CD4-positive, alpha-beta memory T cell (primary cell): ENCODE measurements at regions not wholly inside any gene's neighbourhood (a gene's known extent, or its start where the extent isn't known, plus 50 kb on each side); places are given as distances from the start of the nearest gene placed in this dataset.
"Not testable (repeated sequence)": the region's sequence is repeated elsewhere in the genome, so short reads cannot be mapped to it uniquely, and the experiment has no call there.

Experiments used
- CTCF ChIA-PET: fragments of 350-600 bp; sonication (Branson Sonifier 250); formaldehyde crosslinking; loops from one replicate; lab custom pipeline; 2021; ENCODE audit warnings: inconsistent platforms; ENCODE audit not compliant: partially characterized antibody; lab: Charles Lee
- POLR2A ChIA-PET: fragments of 350-600 bp; sonication (Branson Sonifier 250); formaldehyde crosslinking; loops from one replicate; lab custom pipeline; 2021; ENCODE audit not compliant: partially characterized antibody; lab: Charles Lee
- DNase-seq, 5 donors: peaks; one replicate each; pipeline versions ENCODE4 v3.0.0 to v3.0.0-alpha.2; 2020 to 2022; ENCODE audit warnings: mixed read lengths in 1 of 5
- H3K27ac ChIP-seq: one replicate; pipeline ENCODE4 v1.7.0; 2013; ENCODE audit warnings: low read depth, low read length
- H3K27me3 ChIP-seq: 2 replicates; pipeline ENCODE4 v1.7.0; 2013; ENCODE audit warnings: mild to moderate bottlenecking, low read length, moderate library complexity; ENCODE audit not compliant: insufficient read depth
- H3K36me3 ChIP-seq: 2 replicates; pipeline ENCODE4 v1.7.0; 2013; ENCODE audit warnings: mild to moderate bottlenecking, low read length, moderate library complexity; ENCODE audit not compliant: insufficient read depth
- H3K4me1 ChIP-seq: 2 replicates; pipeline ENCODE4 v1.7.0; 2013; ENCODE audit warnings: mild to moderate bottlenecking, low read length, moderate library complexity; ENCODE audit not compliant: insufficient read depth
- H3K4me3 ChIP-seq, 2 donors: one replicate each; pipeline ENCODE4 v1.7.0; 2013; ENCODE audit warnings: low read length in 2 of 2, mild to moderate bottlenecking in 1 of 2
- H3K9me3 ChIP-seq, 2 donors: one replicate each; pipeline ENCODE4 v1.7.0; 2013; ENCODE audit warnings: low read length in 2 of 2, control low read depth in 1 of 2; ENCODE audit not compliant: control insufficient read depth in 1 of 2
- H3K27ac Mint-ChIP-seq, 7 donors: one replicate each; pipeline ENCODE4 v1.8.0; 2020 to 2021; ENCODE audit warnings: mixed read lengths in 7 of 7, mild to moderate bottlenecking in 6 of 7, inconsistent platforms in 3 of 7, moderate library complexity in 3 of 7
- H3K27me3 Mint-ChIP-seq, 2 donors: one replicate each; pipeline ENCODE4 v1.8.0; 2020 to 2021; ENCODE audit warnings: mixed read lengths in 2 of 2
- H3K36me3 Mint-ChIP-seq, 2 donors: one replicate each; pipeline ENCODE4 v1.8.0; 2020 to 2021; ENCODE audit warnings: mixed read lengths in 2 of 2, inconsistent platforms in 1 of 2, mild to moderate bottlenecking in 1 of 2
- H3K4me1 Mint-ChIP-seq, 4 donors: one replicate each; pipeline ENCODE4 v1.8.0; 2020 to 2021; ENCODE audit warnings: mixed read lengths in 4 of 4, mild to moderate bottlenecking in 1 of 4
- H3K4me3 Mint-ChIP-seq, 8 donors: one replicate each; pipeline ENCODE4 v1.8.0; 2020 to 2021; ENCODE audit warnings: mixed read lengths in 8 of 8, mild to moderate bottlenecking in 7 of 8, moderate library complexity in 6 of 8, inconsistent platforms in 3 of 8
- H3K9me3 Mint-ChIP-seq, 8 donors: one replicate each; pipeline ENCODE4 v1.8.0; 2020 to 2021; ENCODE audit warnings: mixed read lengths in 8 of 8, mild to moderate bottlenecking in 5 of 8, inconsistent platforms in 3 of 8, moderate library complexity in 1 of 8
- intact Hi-C: fragments of 100-400 bp; cut with micrococcal nuclease; formaldehyde crosslinking; loops from one replicate; pipeline ENCODE4 v1.15.1; 2023

DNA sequence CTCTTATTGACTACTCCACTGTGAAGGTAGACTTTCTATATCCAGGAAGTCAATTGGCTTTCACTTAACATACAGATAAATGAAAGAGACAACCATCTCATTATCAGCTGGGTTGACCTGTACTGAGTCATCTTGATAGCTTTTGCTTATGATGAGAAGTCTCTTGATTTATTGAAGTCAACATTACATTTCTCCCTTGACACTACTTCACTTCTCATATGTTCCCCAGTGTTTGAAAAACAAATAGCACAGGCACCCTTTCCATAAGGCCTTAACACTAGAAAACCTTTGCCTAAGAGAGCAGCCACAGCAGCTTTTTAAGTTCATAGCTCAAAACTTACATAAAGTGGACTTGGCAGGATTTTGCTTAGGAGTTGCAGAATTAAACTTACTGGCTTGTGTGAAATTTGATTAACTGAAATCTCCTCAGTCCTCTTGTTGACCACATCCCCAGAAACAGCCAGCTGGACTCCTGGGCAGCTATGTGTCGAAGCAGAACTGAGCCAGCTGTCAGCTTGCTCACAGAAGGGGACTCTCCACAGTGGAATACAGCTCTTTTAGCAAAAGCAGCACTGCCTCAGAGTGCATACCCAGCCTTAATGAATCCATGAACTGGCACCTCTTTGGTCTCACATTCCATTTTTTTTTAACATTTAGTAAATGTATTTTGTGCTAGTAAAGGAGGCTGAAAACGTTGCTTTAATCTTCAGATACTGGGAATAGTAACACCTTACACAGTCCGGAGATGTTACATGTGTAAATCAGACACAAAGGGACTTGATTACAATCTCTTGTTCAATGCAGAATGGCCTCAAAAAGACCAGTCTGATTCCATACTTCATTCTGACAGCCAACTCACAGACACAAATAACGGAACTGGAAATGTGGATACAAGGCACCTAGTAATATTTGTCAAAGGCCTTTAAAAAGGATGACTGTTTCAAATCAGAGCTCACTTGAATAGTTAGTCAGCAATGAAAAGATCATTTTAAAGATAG is 1532.7 kb downstream of the HACE1 start:
- CTCF ChIA-PET = no interaction called here
- no peak overlapping the region for H3K4me3 Mint-ChIP-seq
- H3K36me3 Mint-ChIP-seq = no peaks in the 10 kb centered on the region
- H3K27ac Mint-ChIP-seq = no peak overlapping the region
- peaks cover 0 to 3% (median 1%) of the 10 kb centered on the region in 8 donors for H3K9me3 Mint-ChIP-seq
- POLR2A ChIA-PET = no interaction called here
- Histone ChIP-seq H3K27ac (no peak overlapping the region), H3K4me1 (no peaks in the 10 kb centered on the region), H3K36me3 (no peaks in the 10 kb centered on the region), H3K27me3 (no peaks in the 10 kb centered on the region), H3K9me3 (no peaks in the 10 kb centered on the region), H3K4me3 (no peak overlapping the region)
- intact Hi-C loops = no loop called here
- H3K27me3 Mint-ChIP-seq = no peaks in the 10 kb centered on the region
- no peaks in the 10 kb centered on the region for H3K4me1 Mint-ChIP-seq
- DNase-seq = peak in 1 of 5 donors; percentile 7

DNA sequence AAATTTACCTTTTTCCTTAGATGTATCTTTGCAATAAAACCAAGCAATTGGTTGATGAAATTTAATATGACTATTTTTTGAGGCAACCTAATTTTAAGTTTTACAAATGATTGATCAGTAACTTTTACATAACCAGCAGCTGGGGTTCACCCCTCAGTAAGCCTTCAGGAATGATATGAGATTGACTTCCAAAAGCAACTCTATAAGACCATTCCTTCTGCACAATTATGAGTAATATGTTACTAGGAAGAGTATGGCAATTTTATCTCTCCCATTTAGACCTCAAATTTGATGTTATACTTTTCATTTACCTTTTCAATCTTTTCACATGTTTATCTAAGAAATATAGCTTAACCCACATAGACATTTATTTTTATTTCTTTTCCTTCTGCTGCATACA is 1546.3 kb downstream of the HACE1 start:
- intact Hi-C loops = no loop called here
- H3K4me1 Mint-ChIP-seq = no peaks in the 10 kb centered on the region
- no peaks in the 10 kb centered on the region for H3K36me3 ChIP-seq
- H3K36me3 Mint-ChIP-seq = no peaks in the 10 kb centered on the region
- POLR2A ChIA-PET = no interaction called here
- H3K9me3 Mint-ChIP-seq = peaks cover 0 to 14% (median 3%) of the 10 kb centered on the region in 8 donors
- CTCF ChIA-PET = no interaction called here
- no peak overlapping the region for H3K27ac Mint-ChIP-seq
- no peaks in the 10 kb centered on the region for H3K27me3 Mint-ChIP-seq
- H3K4me3 ChIP-seq = no peak overlapping the region
- H3K4me1 ChIP-seq = no peaks in the 10 kb centered on the region
- H3K27me3 ChIP-seq = no peaks in the 10 kb centered on the region
- H3K9me3 ChIP-seq = no peaks in the 10 kb centered on the region
- no peak overlapping the region for H3K4me3 Mint-ChIP-seq
- no peak for DNase-seq
- no peak overlapping the region for H3K27ac ChIP-seq

DNA sequence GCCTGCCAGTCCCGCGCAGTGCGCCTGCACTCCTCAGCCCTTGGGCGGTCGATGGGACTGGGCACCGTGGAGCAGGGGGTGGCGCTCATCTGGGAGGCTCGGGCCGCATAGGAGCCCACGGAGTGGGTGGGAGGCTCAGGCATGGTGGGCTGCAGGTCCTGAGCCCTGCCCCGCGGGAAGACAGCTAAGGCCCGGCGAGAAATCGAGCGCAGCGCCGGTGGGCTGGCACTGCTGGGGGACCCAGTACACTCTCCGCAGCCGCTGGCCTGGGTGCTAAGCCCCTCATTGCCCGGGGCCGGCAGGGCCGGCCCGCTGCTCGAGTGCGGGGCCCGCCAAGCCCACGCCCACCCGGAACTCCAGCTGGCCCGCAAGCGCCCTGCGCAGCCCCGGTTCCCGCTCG is 1565.3 kb downstream of the HACE1 start:
- H3K27ac Mint-ChIP-seq, H3K36me3 ChIP-seq, H3K27me3 ChIP-seq, DNase-seq, H3K9me3 ChIP-seq, H3K4me1 Mint-ChIP-seq, H3K4me1 ChIP-seq, CTCF ChIA-PET, intact Hi-C loops, H3K36me3 Mint-ChIP-seq, H3K4me3 Mint-ChIP-seq, H3K27ac ChIP-seq, H3K9me3 Mint-ChIP-seq, H3K27me3 Mint-ChIP-seq, H3K4me3 ChIP-seq: not testable (repeated sequence)
- POLR2A ChIA-PET = interaction anchor here (0.7 kb wide), 1 partner anchor 110 kb away, joined by 3 read pairs; no protein-coding TSS in a partner anchor

DNA sequence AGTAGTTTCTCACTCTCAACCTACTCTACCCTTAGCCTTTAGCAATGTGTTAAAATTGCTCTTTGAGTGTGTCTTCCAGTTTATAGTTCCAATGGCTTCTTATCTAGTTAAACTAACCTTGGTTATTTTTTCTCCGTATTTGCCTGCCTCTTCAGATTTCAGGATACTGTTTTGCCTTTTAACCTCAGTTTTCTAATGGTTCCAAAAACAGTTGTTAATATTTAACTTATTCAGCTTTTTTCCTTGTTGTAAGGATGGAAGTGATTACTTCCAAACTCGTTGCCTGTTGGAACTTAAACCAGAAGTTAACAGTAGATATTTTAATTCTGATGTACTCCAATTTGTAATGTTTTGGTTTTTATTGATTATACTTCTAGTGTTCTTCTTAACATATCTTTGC is 1574.9 kb downstream of the HACE1 start:
- Mint-ChIP-seq H3K27ac (no peak overlapping the region), H3K4me3 (no peak overlapping the region)
- POLR2A ChIA-PET = no interaction called here

DNA sequence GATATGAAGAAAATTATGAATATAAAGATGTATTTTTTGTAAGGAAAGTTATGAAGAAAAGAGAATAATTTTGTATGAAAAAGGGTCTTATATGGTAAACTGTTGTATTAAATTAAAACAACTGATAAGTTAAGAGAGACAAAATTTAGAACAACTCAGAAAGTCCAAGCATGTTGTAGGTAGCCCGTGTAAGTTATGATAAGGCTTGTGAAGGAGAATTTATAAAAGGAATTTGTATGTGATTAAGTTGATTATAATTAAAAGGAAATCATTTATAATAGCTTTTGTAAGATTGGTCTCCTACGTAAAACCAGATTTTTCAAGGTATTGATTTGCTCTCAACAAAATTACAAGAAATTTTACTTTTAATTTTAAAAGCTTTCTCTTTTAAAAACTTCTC is 1579.3 kb downstream of the HACE1 start:
- POLR2A ChIA-PET = no interaction called here
- DNase-seq = no peak
- no peaks in the 10 kb centered on the region for H3K4me1 ChIP-seq
- H3K9me3 Mint-ChIP-seq = peaks cover 0 to 10% (median 2%) of the 10 kb centered on the region in 8 donors
- no peaks in the 10 kb centered on the region for H3K27me3 Mint-ChIP-seq
- no peaks in the 10 kb centered on the region for H3K36me3 ChIP-seq
- H3K4me1 Mint-ChIP-seq = no peaks in the 10 kb centered on the region
- no peak overlapping the region for H3K4me3 Mint-ChIP-seq
- no peak overlapping the region for H3K27ac ChIP-seq
- CTCF ChIA-PET = no interaction called here
- no peaks in the 10 kb centered on the region for H3K9me3 ChIP-seq
- no peak overlapping the region for H3K4me3 ChIP-seq
- intact Hi-C loops = no loop called here
- no peak overlapping the region for H3K27ac Mint-ChIP-seq
- no peaks in the 10 kb centered on the region for H3K36me3 Mint-ChIP-seq
- no peaks in the 10 kb centered on the region for H3K27me3 ChIP-seq

More for the DNA sequence above, 1574.9 kb downstream of the HACE1 start:
- Histone ChIP-seq H3K4me1 (no peaks in the 10 kb centered on the region), H3K36me3 (no peaks in the 10 kb centered on the region), H3K4me3 (no peak overlapping the region), H3K27me3 (no peaks in the 10 kb centered on the region), H3K9me3 (no peaks in the 10 kb centered on the region), H3K27ac (no peak overlapping the region)
- Mint-ChIP-seq H3K36me3 (no peaks in the 10 kb centered on the region), H3K9me3 (peaks cover 0 to 10% (median 3%) of the 10 kb centered on the region in 8 donors), H3K27me3 (no peaks in the 10 kb centered on the region), H3K4me1 (no peaks in the 10 kb centered on the region)
- CTCF ChIA-PET = no interaction called here
- no peak for DNase-seq
- intact Hi-C loops = no loop called here

DNA sequence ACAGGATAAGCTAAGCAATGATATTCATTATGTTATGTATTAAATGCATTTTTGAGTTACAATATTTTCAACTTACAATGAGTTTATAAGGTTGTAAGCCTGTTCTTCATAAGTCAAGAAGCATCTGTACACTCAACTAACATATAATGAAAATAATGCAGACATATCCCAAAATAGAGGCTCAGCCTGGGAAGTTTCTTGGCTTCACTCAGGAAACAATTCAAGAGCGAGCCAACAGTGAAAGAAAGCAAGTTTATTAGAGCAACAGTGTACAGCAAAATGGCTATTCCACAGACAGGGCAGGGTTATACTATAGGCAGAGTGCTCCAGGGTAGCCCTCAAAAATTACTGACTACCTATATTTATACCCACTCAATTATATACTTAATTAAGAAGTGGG is 1581.8 kb downstream of the HACE1 start:
- H3K9me3 Mint-ChIP-seq = peaks cover 0 to 11% (median 2%) of the 10 kb centered on the region in 8 donors
- Histone ChIP-seq H3K4me1 (no peaks in the 10 kb centered on the region), H3K9me3 (no peaks in the 10 kb centered on the region), H3K4me3 (no peak overlapping the region), H3K27ac (no peak overlapping the region), H3K36me3 (no peaks in the 10 kb centered on the region), H3K27me3 (no peaks in the 10 kb centered on the region)
- no peaks in the 10 kb centered on the region for H3K4me1 Mint-ChIP-seq
- no peak overlapping the region for H3K27ac Mint-ChIP-seq
- no peak overlapping the region for H3K4me3 Mint-ChIP-seq
- no peaks in the 10 kb centered on the region for H3K36me3 Mint-ChIP-seq
- CTCF ChIA-PET = no interaction called here
- POLR2A ChIA-PET = no interaction called here
- intact Hi-C loops = no loop called here
- no peak for DNase-seq
- H3K27me3 Mint-ChIP-seq = no peaks in the 10 kb centered on the region

DNA sequence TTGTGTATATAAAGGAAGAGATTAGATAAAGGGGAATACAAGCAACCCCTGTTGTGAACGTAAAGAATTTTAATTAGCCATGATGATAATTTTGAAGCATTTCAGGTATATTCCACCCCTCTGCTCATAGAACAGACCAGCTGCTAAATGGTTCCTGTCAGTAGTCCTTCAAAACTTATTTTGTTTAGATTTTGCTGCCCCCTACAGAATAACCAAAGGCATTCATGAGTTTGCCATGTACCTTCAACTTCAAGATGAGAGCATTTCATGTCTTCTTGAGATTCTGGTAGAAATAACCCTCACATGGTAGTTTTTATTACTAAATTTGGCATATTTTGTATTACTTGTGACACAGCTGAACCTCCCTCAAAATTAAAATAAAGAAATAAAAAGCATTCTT is 1586.7 kb downstream of the HACE1 start:
- no peaks in the 10 kb centered on the region for H3K27me3 ChIP-seq
- CTCF ChIA-PET = no interaction called here
- POLR2A ChIA-PET = no interaction called here
- Mint-ChIP-seq H3K4me3 (no peak overlapping the region), H3K27me3 (no peaks in the 10 kb centered on the region), H3K36me3 (no peaks in the 10 kb centered on the region), H3K4me1 (no peaks in the 10 kb centered on the region), H3K27ac (no peak overlapping the region), H3K9me3 (peaks cover 0 to 5% (median 0%) of the 10 kb centered on the region in 8 donors)
- no peak overlapping the region for H3K4me3 ChIP-seq
- no peak overlapping the region for H3K27ac ChIP-seq
- no peaks in the 10 kb centered on the region for H3K9me3 ChIP-seq
- DNase-seq = no peak
- H3K36me3 ChIP-seq = no peaks in the 10 kb centered on the region
- intact Hi-C loops = no loop called here
- no peaks in the 10 kb centered on the region for H3K4me1 ChIP-seq
